Bronchial epithelial cell (primary cell): ENCODE measurements at regions not wholly inside any gene's neighbourhood (a gene's known extent, or its start where the extent isn't known, plus 50 kb on each side); places are given as distances from the start of the nearest gene placed in this dataset.

Source experiments
- DNase-seq: peaks from one replicate; pipeline ENCODE4 v3.0.0-alpha.2; 2010; ENCODE audit warnings: low read depth
- FAIRE-seq: peaks from 2 replicates; lab custom pipeline; 2011; peaks lifted over from hg19 to GRCh38; lab: Jason Lieb, UNC
- H3K27me3 ChIP-seq: 2 replicates; pipeline ENCODE4 v1.5.1; 2011; ENCODE audit warnings: low read length; ENCODE audit not compliant: control insufficient read depth, insufficient read depth
- H3K36me3 ChIP-seq: 2 replicates; pipeline ENCODE4 v1.5.1; 2011; ENCODE audit warnings: low read length; ENCODE audit not compliant: control insufficient read depth, insufficient read depth
- H3K4me3 ChIP-seq: 2 replicates; pipeline ENCODE4 v1.5.1; 2011; ENCODE audit warnings: mild to moderate bottlenecking, low read depth, low read length, control low read depth
- CTCF ChIP-seq: IDR thresholded peaks from 2 replicates; pipeline ENCODE4 v1.5.1; 2011; ENCODE audit warnings: mild to moderate bottlenecking, moderate library complexity, low read length, control low read depth, inconsistent platforms; ENCODE audit not compliant: insufficient read depth, severe bottlenecking

- DNase-seq (peak; percentile 58), FAIRE-seq (no peak)
- H3K36me3 ChIP-seq: no peaks in the 10 kb centered on the region
- no peak for TF ChIP-seq CTCF
- no peaks in the 10 kb centered on the region for H3K27me3 ChIP-seq
- H3K4me3 ChIP-seq: no peak overlapping the region
These were observed 81.1 kb downstream of the CD200R1L start for GRCh38 chr3:112765531-112765930.

- no peak for FAIRE-seq
These were observed 83.4 kb downstream of the CD200R1L start for GRCh38 chr3:112763258-112763657.

GRCh38 chr3:112761062-112761638 lies 85.5 kb downstream of the CD200R1L start:
- DNase-seq (peak; percentile 71), FAIRE-seq (no peak)
- H3K36me3 ChIP-seq: no peaks in the 10 kb centered on the region
- no peak overlapping the region for H3K4me3 ChIP-seq
- H3K27me3 ChIP-seq: no peaks in the 10 kb centered on the region
- TF ChIP-seq CTCF: no peak

More at GRCh38 chr3:112763258-112763657, 83.4 kb downstream of the CD200R1L start:
- Histone ChIP-seq H3K4me3 (no peak overlapping the region), H3K27me3 (no peaks in the 10 kb centered on the region), H3K36me3 (no peaks in the 10 kb centered on the region)
- no peak for TF ChIP-seq CTCF
- peak; percentile 44 for DNase-seq

GRCh38 chr3:112759681-112760080 lies 87.0 kb downstream of the CD200R1L start:
- TF ChIP-seq CTCF: no peak
- no peak for FAIRE-seq
- no peak for DNase-seq
- no peaks in the 10 kb centered on the region for H3K36me3 ChIP-seq
- H3K4me3 ChIP-seq: no peak overlapping the region
- no peaks in the 10 kb centered on the region for H3K27me3 ChIP-seq

GRCh38 chr3:112759210-112759609 lies 87.5 kb downstream of the CD200R1L start:
- no peaks in the 10 kb centered on the region for H3K36me3 ChIP-seq
- DNase-seq (no peak), FAIRE-seq (no peak)

More at GRCh38 chr3:112759210-112759609, 87.5 kb downstream of the CD200R1L start:
- H3K27me3 ChIP-seq: no peaks in the 10 kb centered on the region
- TF ChIP-seq CTCF: no peak
- no peak overlapping the region for H3K4me3 ChIP-seq
